OCI-M2 (cell line): ENCODE measurements at regions not wholly inside any gene's neighbourhood (a gene's known extent, or its start where the extent isn't known, plus 50 kb on each side); places are given as distances from the start of the nearest gene placed in this dataset.
"Not testable (repeated sequence)": the region's sequence is repeated elsewhere in the genome, so short reads cannot be mapped to it uniquely, and the experiment has no call there.

ENCODE experiments used
- DNase-seq: peaks from one replicate; lab custom pipeline; 2025; ENCODE audit not compliant: unreplicated experiment; lab: John Stamatoyannopoulos, UW

GRCh38 chr1:146443088-146443870 is 214.5 kb upstream of the NOTCH2NLA start:
- DNase-seq = not testable (repeated sequence)

GRCh38 chr1:146438543-146438942 is 209.7 kb upstream of the NOTCH2NLA start:
- not testable (repeated sequence) for DNase-seq

GRCh38 chr1:146416642-146417041 is 187.8 kb upstream of the NOTCH2NLA start:
- not testable (repeated sequence) for DNase-seq

- not testable (repeated sequence) for DNase-seq
Measured at GRCh38 chr1:146415017-146415416, 186.2 kb upstream of the NOTCH2NLA start.

GRCh38 chr1:146413911-146414310 is 185.1 kb upstream of the NOTCH2NLA start:
- not testable (repeated sequence) for DNase-seq

GRCh38 chr1:146411923-146412322 is 183.1 kb upstream of the NOTCH2NLA start:
- not testable (repeated sequence) for DNase-seq

- DNase-seq = not testable (repeated sequence)
Measured at GRCh38 chr1:146409817-146410441, 181.1 kb upstream of the NOTCH2NLA start.

GRCh38 chr1:146409116-146409801 is 180.4 kb upstream of the NOTCH2NLA start:
- DNase-seq = not testable (repeated sequence)

- DNase-seq = not testable (repeated sequence)
Measured at GRCh38 chr1:146401281-146401825, 172.5 kb upstream of the NOTCH2NLA start.

- not testable (repeated sequence) for DNase-seq
Measured at GRCh38 chr1:146400173-146401121, 171.6 kb upstream of the NOTCH2NLA start.

GRCh38 chr1:146399225-146399624 is 170.4 kb upstream of the NOTCH2NLA start:
- DNase-seq = not testable (repeated sequence)

GRCh38 chr1:146396801-146397200 is 168.0 kb upstream of the NOTCH2NLA start:
- DNase-seq = not testable (repeated sequence)

GRCh38 chr1:146396242-146396641 is 167.4 kb upstream of the NOTCH2NLA start:
- not testable (repeated sequence) for DNase-seq

- not testable (repeated sequence) for DNase-seq
Measured at GRCh38 chr1:146393796-146394195, 165.0 kb upstream of the NOTCH2NLA start.

- not testable (repeated sequence) for DNase-seq
Measured at GRCh38 chr1:146393154-146393553, 164.3 kb upstream of the NOTCH2NLA start.

GRCh38 chr1:146389178-146389577 is 160.4 kb upstream of the NOTCH2NLA start:
- DNase-seq = not testable (repeated sequence)

GRCh38 chr1:146387750-146388469 is 159.1 kb upstream of the NOTCH2NLA start:
- not testable (repeated sequence) for DNase-seq

GRCh38 chr1:146386851-146387749 is 158.3 kb upstream of the NOTCH2NLA start:
- DNase-seq = not testable (repeated sequence)
